ENCODE measurements at regions not wholly inside any gene's neighbourhood (a gene's known extent, or its start where the extent isn't known, plus 50 kb on each side); places are given as distances from the start of the nearest gene placed in this dataset.

GRCh38 chr1:221164951-221165838 lies 286.0 kb downstream of the HLX start:
- no peak overlapping the region for H3K4me3 ChIP-seq (ENCODE audit: low read length)
- no peak for TF ChIP-seq CTCF (conservative IDR thresholded peaks at IDR 0.05; ENCODE audit: low read length)
- no peak for DNase-seq (ENCODE audit: low read depth)

GRCh38 chr1:221165839-221166500 lies 286.7 kb downstream of the HLX start:
- no peak for TF ChIP-seq CTCF (conservative IDR thresholded peaks at IDR 0.05; ENCODE audit: low read length)
- no peak overlapping the region for H3K4me3 ChIP-seq (ENCODE audit: low read length)
- DNase-seq (ENCODE audit: low read depth): peak; percentile 31

GRCh38 chr1:221166559-221167318 lies 287.5 kb downstream of the HLX start:
- no peak for TF ChIP-seq CTCF (conservative IDR thresholded peaks at IDR 0.05; ENCODE audit: low read length)
- no peak overlapping the region for H3K4me3 ChIP-seq (ENCODE audit: low read length)
- no peak for DNase-seq (ENCODE audit: low read depth)

- H3K4me3 ChIP-seq (ENCODE audit: low read length): no peak overlapping the region
- peak; percentile 74 for DNase-seq (ENCODE audit: low read depth)
- no peak for TF ChIP-seq CTCF (conservative IDR thresholded peaks at IDR 0.05; ENCODE audit: low read length)
Measured at GRCh38 chr1:221169447-221169889, 290.2 kb downstream of the HLX start.

- peak; percentile 37 for DNase-seq (ENCODE audit: low read depth)
- no peak for TF ChIP-seq CTCF (conservative IDR thresholded peaks at IDR 0.05; ENCODE audit: low read length)
- no peak overlapping the region for H3K4me3 ChIP-seq (ENCODE audit: low read length)
Measured at GRCh38 chr1:221170171-221170570, 290.9 kb downstream of the HLX start.

- no peak for TF ChIP-seq CTCF (conservative IDR thresholded peaks at IDR 0.05; ENCODE audit: low read length)
- no peak overlapping the region for H3K4me3 ChIP-seq (ENCODE audit: low read length)
- no peak for DNase-seq (ENCODE audit: low read depth)
Measured at GRCh38 chr1:221171768-221172167, 292.5 kb downstream of the HLX start.

All from AG10803 (cell line).